ENCODE measurements at regions not wholly inside any gene's neighbourhood (a gene's known extent, or its start where the extent isn't known, plus 50 kb on each side); places are given as distances from the start of the nearest gene placed in this dataset.

DNA sequence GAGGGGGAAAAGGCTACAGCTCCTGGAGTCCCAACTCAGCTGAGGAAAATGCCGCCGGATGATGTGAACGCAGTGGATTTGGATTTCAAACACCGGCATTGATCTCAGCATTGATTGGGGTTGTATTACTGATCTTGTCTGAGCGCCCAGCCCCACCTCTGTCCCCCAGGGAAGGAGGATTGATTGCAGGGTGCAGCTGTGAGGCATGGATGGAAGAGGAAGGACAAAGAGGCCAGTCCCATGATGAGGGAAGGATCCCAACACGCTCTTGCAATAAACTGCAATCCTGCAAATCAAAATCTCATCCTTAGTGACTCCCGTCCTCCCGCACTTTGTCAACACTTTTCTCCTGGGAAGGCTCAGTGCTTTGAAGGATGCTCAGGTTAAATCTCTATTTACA, 242.3 kb upstream of the PROX1 start:
- TF ChIP-seq CTCF (IDR thresholded peaks at IDR 0.05), result no peak
- TF ChIP-seq POLR2A (IDR thresholded peaks at IDR 0.05), result no peak

All from lower leg skin (tissue), 3 donors.